ENCODE measurements at regions not wholly inside any gene's neighbourhood (a gene's known extent, or its start where the extent isn't known, plus 50 kb on each side); places are given as distances from the start of the nearest gene placed in this dataset.

GRCh38 chr6:146902846-146903245 lies 301.4 kb upstream of the STXBP5 start:
- no peak overlapping the region for H2AFZ ChIP-seq (ENCODE audit: control insufficient read depth, low read depth, low read length)
- H3K4me2 ChIP-seq (ENCODE audit: control insufficient read depth, insufficient read depth) = no peak overlapping the region
- H3K79me2 ChIP-seq (ENCODE audit: control insufficient read depth, insufficient read depth, low read length) = no peaks in the 10 kb centered on the region
- intact Hi-C loops (cut with micrococcal nuclease; ENCODE audit: unreplicated experiment) = no loop called here
- CTCF ChIA-PET = interaction anchor here (1.1 to 2.0 kb wide), 3 partner anchors 15 to 383 kb away, joined by 3 to 6 read pairs (median 4); no protein-coding TSS in a partner anchor
- no peak for FAIRE-seq
- 0% methylated on average over 1 of the region's 1 CpG for WGBS (ENCODE audit: insufficient coverage, insufficient replicate concordance, low lambda C conversion rate, missing lambda C conversion rate)
- RAD21 ChIA-PET (ENCODE audit: unreplicated experiment) = interaction anchor here (1.0 kb wide), 1 partner anchor 381 kb away, joined by 5 read pairs; no protein-coding TSS in a partner anchor
- H4K20me1 ChIP-seq (ENCODE audit: control insufficient read depth, insufficient read depth) = no peaks in the 10 kb centered on the region
- ATAC-seq = no peak
- no peak overlapping the region for H3K9ac ChIP-seq (ENCODE audit: control insufficient read depth, insufficient read depth, low read length)
- DNase-seq (ENCODE audit: low read depth, low spot score) = no peak
- TF ChIP-seq EP300 (IDR thresholded peaks at IDR 0.05; ENCODE audit: borderline replicate concordance in 1 of 2, control insufficient read depth in 1 of 2, low read depth in 2 of 2, low read length in 2 of 2) = no peak
- TF ChIP-seq SRF (IDR thresholded peaks at IDR 0.05; ENCODE audit: low read depth in 2 of 2, low read length in 2 of 2) = no peak
- TF ChIP-seq ZNF207 (IDR thresholded peaks at IDR 0.05; ENCODE audit: borderline replicate concordance) = no peak
- TF ChIP-seq CBX3 (IDR thresholded peaks at IDR 0.05; ENCODE audit: borderline replicate concordance, low read depth) = no peak
- TF ChIP-seq CBFB (IDR thresholded peaks at IDR 0.05; ENCODE audit: low read depth) = no peak
- TF ChIP-seq BRCA1 (IDR thresholded peaks at IDR 0.05; ENCODE audit: low read depth, low read length) = no peak
- TF ChIP-seq, protein P1, sequence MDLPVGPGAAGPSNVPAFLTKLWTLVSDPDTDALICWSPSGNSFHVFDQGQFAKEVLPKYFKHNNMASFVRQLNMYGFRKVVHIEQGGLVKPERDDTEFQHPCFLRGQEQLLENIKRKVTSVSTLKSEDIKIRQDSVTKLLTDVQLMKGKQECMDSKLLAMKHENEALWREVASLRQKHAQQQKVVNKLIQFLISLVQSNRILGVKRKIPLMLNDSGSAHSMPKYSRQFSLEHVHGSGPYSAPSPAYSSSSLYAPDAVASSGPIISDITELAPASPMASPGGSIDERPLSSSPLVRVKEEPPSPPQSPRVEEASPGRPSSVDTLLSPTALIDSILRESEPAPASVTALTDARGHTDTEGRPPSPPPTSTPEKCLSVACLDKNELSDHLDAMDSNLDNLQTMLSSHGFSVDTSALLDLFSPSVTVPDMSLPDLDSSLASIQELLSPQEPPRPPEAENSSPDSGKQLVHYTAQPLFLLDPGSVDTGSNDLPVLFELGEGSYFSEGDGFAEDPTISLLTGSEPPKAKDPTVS (IDR thresholded peaks at IDR 0.05; ENCODE audit: low read depth, low read length) = no peak
- TF ChIP-seq, protein P2, sequence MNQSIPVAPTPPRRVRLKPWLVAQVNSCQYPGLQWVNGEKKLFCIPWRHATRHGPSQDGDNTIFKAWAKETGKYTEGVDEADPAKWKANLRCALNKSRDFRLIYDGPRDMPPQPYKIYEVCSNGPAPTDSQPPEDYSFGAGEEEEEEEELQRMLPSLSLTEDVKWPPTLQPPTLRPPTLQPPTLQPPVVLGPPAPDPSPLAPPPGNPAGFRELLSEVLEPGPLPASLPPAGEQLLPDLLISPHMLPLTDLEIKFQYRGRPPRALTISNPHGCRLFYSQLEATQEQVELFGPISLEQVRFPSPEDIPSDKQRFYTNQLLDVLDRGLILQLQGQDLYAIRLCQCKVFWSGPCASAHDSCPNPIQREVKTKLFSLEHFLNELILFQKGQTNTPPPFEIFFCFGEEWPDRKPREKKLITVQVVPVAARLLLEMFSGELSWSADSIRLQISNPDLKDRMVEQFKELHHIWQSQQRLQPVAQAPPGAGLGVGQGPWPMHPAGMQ (IDR thresholded peaks at IDR 0.05; ENCODE audit: borderline replicate concordance) = no peak
- TF ChIP-seq IRF4 (IDR thresholded peaks at IDR 0.05; ENCODE audit: low read depth, low read length) = no peak
- TF ChIP-seq ZNF274 (IDR thresholded peaks at IDR 0.05; ENCODE audit: insufficient read depth, insufficient read length) = no peak
- TF ChIP-seq ZSCAN29 (IDR thresholded peaks at IDR 0.05) = no peak
- TF ChIP-seq FOXK2 (IDR thresholded peaks at IDR 0.05) = no peak
- TF ChIP-seq ZNF622 (IDR thresholded peaks at IDR 0.05) = no peak
- no peak for TF ChIP-seq ELK1 (IDR thresholded peaks at IDR 0.05; ENCODE audit: low read depth, low read length)
- TF ChIP-seq DPF2 (IDR thresholded peaks at IDR 0.05) = no peak
- no peak for TF ChIP-seq ASH2L (IDR thresholded peaks at IDR 0.05; ENCODE audit: borderline replicate concordance, low read depth)
- TF ChIP-seq NR2C1 (IDR thresholded peaks at IDR 0.05) = no peak
- TF ChIP-seq, protein P3, sequence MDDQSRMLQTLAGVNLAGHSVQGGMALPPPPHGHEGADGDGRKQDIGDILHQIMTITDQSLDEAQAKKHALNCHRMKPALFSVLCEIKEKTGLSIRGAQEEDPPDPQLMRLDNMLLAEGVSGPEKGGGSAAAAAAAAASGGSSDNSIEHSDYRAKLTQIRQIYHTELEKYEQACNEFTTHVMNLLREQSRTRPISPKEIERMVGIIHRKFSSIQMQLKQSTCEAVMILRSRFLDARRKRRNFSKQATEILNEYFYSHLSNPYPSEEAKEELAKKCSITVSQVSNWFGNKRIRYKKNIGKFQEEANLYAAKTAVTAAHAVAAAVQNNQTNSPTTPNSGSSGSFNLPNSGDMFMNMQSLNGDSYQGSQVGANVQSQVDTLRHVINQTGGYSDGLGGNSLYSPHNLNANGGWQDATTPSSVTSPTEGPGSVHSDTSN (IDR thresholded peaks at IDR 0.05; ENCODE audit: insufficient replicate concordance, low read depth, low read length) = no peak
- no peak for TF ChIP-seq NRF1 (conservative IDR thresholded peaks at IDR 0.05; ENCODE audit: low read depth, low read length)
- TF ChIP-seq TCF7 (IDR thresholded peaks at IDR 0.05; ENCODE audit: borderline replicate concordance) = no peak
- H3K4me3 ChIP-seq = no peak overlapping the region
- BruUV-seq (replicated peaks) = no TSS peak
- in situ Hi-C loops (cut with MboI) = no loop called here
- no peaks in the 10 kb centered on the region for H3K27me3 ChIP-seq (replicated peaks in 1 of 2; ENCODE audit: control insufficient read depth in 2 of 2, insufficient read depth in 2 of 2, low read length in 1 of 2)
- no peak overlapping the region for H3K27ac ChIP-seq (ENCODE audit: control insufficient read depth, insufficient read depth)
- SMC1A ChIA-PET (ENCODE audit: uncharacterized antibody, unreplicated experiment) = interaction anchor here (1.1 kb wide), 1 partner anchor 22 kb away, joined by 4 read pairs; no protein-coding TSS in a partner anchor
- H3K4me1 ChIP-seq (ENCODE audit: control insufficient read depth, insufficient read depth, low read length) = no peaks in the 10 kb centered on the region
- H3K36me3 ChIP-seq (ENCODE audit: control insufficient read depth in 2 of 2, insufficient read depth in 2 of 2, low read length in 1 of 2) = no peaks in the 10 kb centered on the region
- POLR2A ChIA-PET = no interaction called here
- no peaks in the 10 kb centered on the region for H3K9me3 ChIP-seq (replicated peaks; ENCODE audit: control insufficient read depth, insufficient read depth, low read length)

All from GM12878 (cell line).